Endothelial cell of umbilical vein (primary cell): ENCODE measurements at regions not wholly inside any gene's neighbourhood (a gene's known extent, or its start where the extent isn't known, plus 50 kb on each side); places are given as distances from the start of the nearest gene placed in this dataset.

ENCODE experiments used
- BruUV-seq: library from RNA; stranded (reverse); fragments of 400-500 nt; replicated peaks from 2 replicates; lab custom pipeline; 2021; lab: Mats Ljungman, UMichigan
- CTCF ChIA-PET: fragments of 300-600, 350-600 bp; sonication (Branson Sonifier 250); formaldehyde crosslinking; loops from one replicate; lab custom pipeline; 2021; ENCODE audit warnings: antibody characterized with exemption, inconsistent platforms; lab: Charles Lee
- POLR2A ChIA-PET: fragments of 300-600, 350-600 bp; sonication (Branson Sonifier 250); formaldehyde crosslinking; loops from one replicate; lab custom pipeline; 2021; ENCODE audit warnings: antibody characterized with exemption, inconsistent platforms; lab: Charles Lee
- DNase-seq: peaks from one replicate; pipeline ENCODE4 v3.0.0-alpha.2; 2011; ENCODE audit warnings: low read depth, low spot score
- FAIRE-seq: peaks from 2 replicates; lab custom pipeline; 2011; peaks lifted over from hg19 to GRCh38; lab: Jason Lieb, UNC
- H2AFZ ChIP-seq: 2 replicates; pipeline ENCODE4 v1.6.0; 2012; ENCODE audit warnings: low read depth, low read length, control low read depth, inconsistent platforms
- H3K27ac ChIP-seq: 2 replicates; pipeline ENCODE4 v1.5.1; 2011; ENCODE audit warnings: low read depth, mild to moderate bottlenecking, control low read depth, low read length, moderate library complexity; ENCODE audit not compliant: insufficient read depth
- H3K27me3 ChIP-seq, 2 experiments: 2 replicates each; pipeline versions ENCODE4 v1.6.0 to v1.6.1; 2011; ENCODE audit warnings: low read length in 2 of 2, mixed read lengths in 1 of 2; ENCODE audit not compliant: control insufficient read depth in 2 of 2, insufficient read depth in 2 of 2
- H3K36me3 ChIP-seq, 2 experiments: 2 replicates in 1 of 2; 3 replicates in 1 of 2; pipeline ENCODE4 v1.5.1; 2011; ENCODE audit warnings: low read length in 2 of 2, mild to moderate bottlenecking in 1 of 2, moderate library complexity in 1 of 2; ENCODE audit not compliant: control insufficient read depth in 2 of 2, insufficient read depth in 2 of 2; ENCODE audit errors: extremely low read depth in 1 of 2
- H3K4me1 ChIP-seq: 3 replicates; pipeline ENCODE4 v1.5.1; 2011; ENCODE audit warnings: mild to moderate bottlenecking, low read length; ENCODE audit not compliant: control insufficient read depth, insufficient read depth; ENCODE audit errors: extremely low read depth
- H3K4me2 ChIP-seq: 2 replicates; pipeline ENCODE4 v1.6.1; 2011; ENCODE audit warnings: low read length, control low read depth, mixed read lengths; ENCODE audit not compliant: insufficient read depth
- H3K4me3 ChIP-seq, 3 experiments: fragments of 200-600 bp in 1 of 3; sonication (generic), shearing (Covaris generic) in 1 of 3; replicated peaks in 1 of 3; 2 replicates each; pipeline ENCODE4 v1.5.1; 2011 to 2016; ENCODE audit warnings: control low read depth in 3 of 3, low read length in 3 of 3, mild to moderate bottlenecking in 2 of 3, inconsistent platforms in 1 of 3, low read depth in 1 of 3, moderate library complexity in 1 of 3; ENCODE audit not compliant: insufficient read depth in 1 of 3
- H3K79me2 ChIP-seq: 2 replicates; pipeline ENCODE4 v1.6.0; 2012; ENCODE audit warnings: low read length, inconsistent platforms; ENCODE audit not compliant: control insufficient read depth, insufficient read depth
- H3K9ac ChIP-seq: replicated peaks from 2 replicates; pipeline ENCODE3; 2011; ENCODE audit warnings: low read length, control low read depth; ENCODE audit not compliant: insufficient read depth; ENCODE audit errors: extremely low read depth
- H3K9me1 ChIP-seq: replicated peaks from 3 replicates; pipeline ENCODE4 v1.6.0; 2011; ENCODE audit warnings: mild to moderate bottlenecking, low read length; ENCODE audit not compliant: control insufficient read depth, insufficient read depth; ENCODE audit errors: extremely low read depth
- H3K9me3 ChIP-seq: replicated peaks from 2 replicates; pipeline ENCODE4 v1.5.1; 2012; ENCODE audit warnings: low read length, inconsistent platforms; ENCODE audit not compliant: control insufficient read depth, insufficient read depth
- H4K20me1 ChIP-seq: replicated peaks from 2 replicates; pipeline ENCODE3; 2011; ENCODE audit warnings: mild to moderate bottlenecking, low read length; ENCODE audit not compliant: control insufficient read depth, insufficient read depth; ENCODE audit errors: extremely low read depth
- CTCF ChIP-seq, 2 donors: IDR thresholded peaks; 1 replicate in 1 of 2; 2 replicates in 1 of 2; pipeline ENCODE4 v1.5.1; 2011; ENCODE audit warnings: low read length in 2 of 2, mild to moderate bottlenecking in 2 of 2, moderate library complexity in 2 of 2, control low read depth in 1 of 2, inconsistent platforms in 1 of 2, low read depth in 1 of 2; ENCODE audit not compliant: insufficient read depth in 1 of 2; ENCODE audit errors: extremely low read depth in 1 of 2
- EZH2 ChIP-seq: IDR thresholded peaks from 2 replicates; pipeline ENCODE4 v1.6.1; 2012; ENCODE audit warnings: borderline replicate concordance, low read depth, mild to moderate bottlenecking, moderate library complexity, low read length, inconsistent platforms; ENCODE audit not compliant: severe bottlenecking
- FOS ChIP-seq: IDR thresholded peaks from 2 replicates; pipeline ENCODE4 v1.6.1; 2011; ENCODE audit warnings: mild to moderate bottlenecking, low read length, moderate library complexity, borderline replicate concordance; ENCODE audit not compliant: insufficient read depth
- GATA2 ChIP-seq: IDR thresholded peaks from 2 replicates; pipeline ENCODE4 v1.7.0; 2011; ENCODE audit warnings: low read depth, mild to moderate bottlenecking, moderate library complexity, mixed read lengths, low read length; ENCODE audit not compliant: insufficient read length, insufficient read depth
- JUN ChIP-seq: IDR thresholded peaks from 2 replicates; pipeline ENCODE4 v1.6.1; 2011; ENCODE audit warnings: borderline replicate concordance, low read depth; ENCODE audit not compliant: insufficient read length, insufficient read depth
- MYC ChIP-seq: IDR thresholded peaks from one replicate; pipeline ENCODE4 v1.6.1; 2011; ENCODE audit warnings: mild to moderate bottlenecking, low read depth, low read length
- POLR2A ChIP-seq: IDR thresholded peaks from 2 replicates; pipeline ENCODE4 v1.6.1; 2012; ENCODE audit warnings: low read depth, mild to moderate bottlenecking, control low read depth, low read length
- POLR2AphosphoS5 ChIP-seq: IDR thresholded peaks from 2 replicates; pipeline ENCODE4 v1.6.1; 2012; ENCODE audit warnings: low read depth, mild to moderate bottlenecking, control low read depth, low read length, moderate library complexity; ENCODE audit not compliant: insufficient read depth
- dilution Hi-C: fragments of 300-500 bp; cut with MboI; formaldehyde crosslinking; loops from one replicate; pipeline ENCODE4 v1.15.0; 2019; ENCODE audit warnings: low sequenced_read_pairs; ENCODE audit not compliant: extremely low pct_ligation_motif_present
- intact Hi-C: fragments of 100-400 bp; cut with micrococcal nuclease; formaldehyde crosslinking; loops from one replicate; pipeline ENCODE4 v1.10.0; 2022
- TF ChIP-seq, protein P1 (sequence below): IDR thresholded peaks from 2 replicates; pipeline ENCODE4 v1.6.1; 2011; ENCODE audit not compliant: insufficient read depth, insufficient read length

- Histone ChIP-seq H3K4me1 (no peaks in the 10 kb centered on the region), H2AFZ (no peak overlapping the region), H3K79me2 (no peaks in the 10 kb centered on the region), H3K36me3 (no peaks in the 10 kb centered on the region), H3K9ac (no peak overlapping the region), H3K27me3 (no peaks in the 10 kb centered on the region), H3K4me2 (no peak overlapping the region), H3K9me3 (no peaks in the 10 kb centered on the region), H3K9me1 (no peaks in the 10 kb centered on the region), H4K20me1 (no peaks in the 10 kb centered on the region), H3K4me3 (no peak overlapping the region), H3K27ac (no peak overlapping the region)
- FAIRE-seq (no peak), DNase-seq (no peak)
- intact Hi-C loops (no loop called here), dilution Hi-C loops (no loop called here)
- ChIA-PET CTCF (interaction anchor here (1.1 to 1.5 kb wide), 3 partner anchors 12 to 173 kb away, joined by 3 to 4 read pairs (median 3); no protein-coding TSS in a partner anchor), POLR2A (no interaction called here)
- TF ChIP-seq FOS, result no peak
- no peak for TF ChIP-seq CTCF (IDR thresholded peaks at IDR 0.05; ENCODE audit: extremely low read depth in 1 of 2, insufficient read depth in 1 of 2, low read depth in 1 of 2, low read length in 2 of 2)
- no peak for TF ChIP-seq POLR2A
- no peak for TF ChIP-seq JUN
- TF ChIP-seq EZH2, result no peak
- TF ChIP-seq, protein P1, sequence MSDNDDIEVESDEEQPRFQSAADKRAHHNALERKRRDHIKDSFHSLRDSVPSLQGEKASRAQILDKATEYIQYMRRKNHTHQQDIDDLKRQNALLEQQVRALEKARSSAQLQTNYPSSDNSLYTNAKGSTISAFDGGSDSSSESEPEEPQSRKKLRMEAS, result no peak
- TF ChIP-seq GATA2, result no peak
- TF ChIP-seq POLR2AphosphoS5, result no peak
- TF ChIP-seq MYC, result no peak
- no TSS peak for BruUV-seq
Measured at GRCh38 chr20:17856024-17856564, 112.5 kb downstream of the SNX5 start.
